Hepatocyte (in vitro differentiated cells): ENCODE measurements at regions not wholly inside any gene's neighbourhood (a gene's known extent, or its start where the extent isn't known, plus 50 kb on each side); places are given as distances from the start of the nearest gene placed in this dataset.

Experiments used
- CTCF ChIP-seq: fragments of 200-600 bp; sonication (generic); IDR thresholded peaks from 2 replicates; pipeline ENCODE4 v1.5.1; 2016; ENCODE audit warnings: antibody characterized with exemption, mild to moderate bottlenecking; ENCODE audit not compliant: poor library complexity
- EZH2 ChIP-seq: fragments of 200-600 bp; sonication (generic); IDR thresholded peaks from 2 replicates; pipeline ENCODE4 v1.6.1; 2016; ENCODE audit warnings: antibody characterized with exemption, mild to moderate bottlenecking, borderline replicate concordance

GRCh38 chr3:178206521-178206920 is 329.7 kb upstream of the KCNMB2 start:
- no peak for TF ChIP-seq EZH2
- TF ChIP-seq CTCF = no peak
